ENCODE measurements at regions not wholly inside any gene's neighbourhood (a gene's known extent, or its start where the extent isn't known, plus 50 kb on each side); places are given as distances from the start of the nearest gene placed in this dataset. TPM values are rescaled to one million over a fixed set of nuclear protein-coding genes. Genes with fewer than 3 reads are reported as not detected.

Small RNAs in the stretch of these regions (small RNA-seq; reads per million reads assigned to genes)
- gene RF00019 (not detected), gene RN7SKP123 (not detected)
